Upper lobe of right lung (tissue), 1 donor: ENCODE measurements at regions not wholly inside any gene's neighbourhood (a gene's known extent, or its start where the extent isn't known, plus 50 kb on each side); places are given as distances from the start of the nearest gene placed in this dataset.

Experiments used
- ATAC-seq: fragments of 200-7000 bp; cut with Tn5 transposase; one replicate; pipeline ENCODE4 v1.9.1; 2020; ENCODE audit warnings: mild to moderate bottlenecking, moderate library complexity
- DNase-seq: peaks from one replicate; pipeline ENCODE4 v3.0.0-alpha.2; 2020
- H3K27ac ChIP-seq: fragments of 200-600 bp; one replicate; pipeline ENCODE4 v1.8.0; 2022
- H3K27me3 ChIP-seq: fragments of 200-600 bp; one replicate; pipeline ENCODE4 v1.8.0; 2022; ENCODE audit warnings: mild to moderate bottlenecking
- H3K36me3 ChIP-seq: fragments of 200-600 bp; one replicate; pipeline ENCODE4 v1.8.0; 2022
- H3K4me1 ChIP-seq: fragments of 200-600 bp; one replicate; pipeline ENCODE4 v1.8.0; 2022
- H3K4me3 ChIP-seq: fragments of 200-600 bp; one replicate; pipeline ENCODE4 v1.8.0; 2022; ENCODE audit warnings: mild to moderate bottlenecking
- H3K9me3 ChIP-seq: fragments of 200-600 bp; one replicate; pipeline ENCODE4 v1.8.0; 2022
- intact Hi-C: fragments of 100-400 bp; cut with DNase I; formaldehyde crosslinking; loops from one replicate; pipeline ENCODE4 v1.11.0; 2022
- TF ChIP-seq, protein P1 (sequence below): fragments of 200-600 bp; IDR thresholded peaks from one replicate; pipeline ENCODE4 v1.8.0; 2022; ENCODE audit warnings: antibody characterized with exemption
- donor health status: DM: no; HTN: yes; CAD: no; lungs with severe emphysema.

GRCh38 chr3:71858503-71859122 is 73.7 kb upstream of the PROK2 start:
- TF ChIP-seq, protein P1, sequence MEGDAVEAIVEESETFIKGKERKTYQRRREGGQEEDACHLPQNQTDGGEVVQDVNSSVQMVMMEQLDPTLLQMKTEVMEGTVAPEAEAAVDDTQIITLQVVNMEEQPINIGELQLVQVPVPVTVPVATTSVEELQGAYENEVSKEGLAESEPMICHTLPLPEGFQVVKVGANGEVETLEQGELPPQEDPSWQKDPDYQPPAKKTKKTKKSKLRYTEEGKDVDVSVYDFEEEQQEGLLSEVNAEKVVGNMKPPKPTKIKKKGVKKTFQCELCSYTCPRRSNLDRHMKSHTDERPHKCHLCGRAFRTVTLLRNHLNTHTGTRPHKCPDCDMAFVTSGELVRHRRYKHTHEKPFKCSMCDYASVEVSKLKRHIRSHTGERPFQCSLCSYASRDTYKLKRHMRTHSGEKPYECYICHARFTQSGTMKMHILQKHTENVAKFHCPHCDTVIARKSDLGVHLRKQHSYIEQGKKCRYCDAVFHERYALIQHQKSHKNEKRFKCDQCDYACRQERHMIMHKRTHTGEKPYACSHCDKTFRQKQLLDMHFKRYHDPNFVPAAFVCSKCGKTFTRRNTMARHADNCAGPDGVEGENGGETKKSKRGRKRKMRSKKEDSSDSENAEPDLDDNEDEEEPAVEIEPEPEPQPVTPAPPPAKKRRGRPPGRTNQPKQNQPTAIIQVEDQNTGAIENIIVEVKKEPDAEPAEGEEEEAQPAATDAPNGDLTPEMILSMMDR = no peak
- Histone ChIP-seq H3K9me3 (no peaks in the 10 kb centered on the region), H3K36me3 (no peaks in the 10 kb centered on the region), H3K27ac (no peak overlapping the region), H3K4me3 (no peak overlapping the region), H3K27me3 (no peaks in the 10 kb centered on the region), H3K4me1 (no peaks in the 10 kb centered on the region)
- ATAC-seq = no peak
- DNase-seq = no peak
- intact Hi-C loops = no loop called here

- TF ChIP-seq, protein P1 = no peak
- no peaks in the 10 kb centered on the region for H3K9me3 ChIP-seq
Observed at GRCh38 chr3:71857956-71858355, 73.0 kb upstream of the PROK2 start.

GRCh38 chr3:71854706-71855105 is 69.8 kb upstream of the PROK2 start:
- H3K27ac ChIP-seq = no peak overlapping the region
- no peaks in the 10 kb centered on the region for H3K9me3 ChIP-seq
- TF ChIP-seq, protein P1 = no peak
- no peak overlapping the region for H3K4me3 ChIP-seq
- no peaks in the 10 kb centered on the region for H3K27me3 ChIP-seq
- ATAC-seq = no peak
- intact Hi-C loops = no loop called here
- H3K36me3 ChIP-seq = no peaks in the 10 kb centered on the region
- no peak for DNase-seq
- H3K4me1 ChIP-seq = no peaks in the 10 kb centered on the region

More at GRCh38 chr3:71857956-71858355, 73.0 kb upstream of the PROK2 start:
- DNase-seq = no peak
- Histone ChIP-seq H3K27me3 (no peaks in the 10 kb centered on the region), H3K27ac (no peak overlapping the region), H3K36me3 (no peaks in the 10 kb centered on the region), H3K4me3 (no peak overlapping the region), H3K4me1 (no peaks in the 10 kb centered on the region)
- intact Hi-C loops = no loop called here
- ATAC-seq = no peak

DNA sequence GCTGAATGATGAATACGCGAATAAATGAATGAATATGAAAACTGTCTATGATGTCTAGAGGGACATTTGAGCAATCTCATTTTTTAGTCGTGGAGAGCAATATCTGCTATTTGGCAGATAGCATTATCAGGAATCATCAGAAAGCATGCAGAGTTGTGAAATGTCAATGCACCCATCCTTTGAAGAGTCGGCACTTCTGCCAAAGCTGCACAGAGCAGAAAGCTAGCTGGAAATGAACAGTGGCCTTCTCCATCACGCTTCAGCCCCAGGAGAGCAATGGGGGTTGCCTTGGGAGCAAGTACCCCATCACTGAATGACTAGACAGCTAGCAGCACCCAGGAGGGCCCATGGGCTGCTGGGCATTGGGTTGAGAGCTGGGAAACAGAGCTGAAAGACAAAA is 69.1 kb upstream of the PROK2 start:
- intact Hi-C loops = no loop called here
- DNase-seq (no peak), ATAC-seq (no peak)
- peaks cover 3% of the 10 kb centered on the region for H3K9me3 ChIP-seq
- no peaks in the 10 kb centered on the region for H3K27me3 ChIP-seq
- H3K36me3 ChIP-seq = no peaks in the 10 kb centered on the region
- TF ChIP-seq, protein P1 = no peak
- no peak overlapping the region for H3K27ac ChIP-seq
- H3K4me1 ChIP-seq = no peaks in the 10 kb centered on the region
- H3K4me3 ChIP-seq = no peak overlapping the region

DNA sequence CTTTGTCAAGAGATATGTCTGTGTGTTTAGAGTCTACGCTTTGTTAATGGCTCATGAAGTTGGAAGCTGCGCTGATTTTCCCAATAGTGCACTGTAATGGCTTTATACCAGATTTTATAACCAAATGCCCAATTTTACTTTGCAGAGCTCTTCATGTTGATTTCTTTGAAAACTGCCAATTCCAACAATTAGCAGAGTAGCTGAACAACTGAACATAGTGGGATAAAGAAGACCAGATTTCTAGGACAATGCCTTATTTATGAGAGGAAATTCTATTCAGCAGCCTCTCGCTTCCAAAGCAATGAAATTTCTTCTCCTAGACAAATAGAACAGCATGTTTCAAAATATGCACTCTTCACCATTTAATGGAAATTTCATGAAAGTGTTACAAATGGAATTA is 66.9 kb upstream of the PROK2 start:
- TF ChIP-seq, protein P1 = no peak
- H3K27me3 ChIP-seq = no peaks in the 10 kb centered on the region
- ATAC-seq (no peak), DNase-seq (no peak)
- H3K4me1 ChIP-seq = no peaks in the 10 kb centered on the region
- H3K9me3 ChIP-seq = peaks cover 4% of the 10 kb centered on the region
- H3K36me3 ChIP-seq = no peaks in the 10 kb centered on the region
- no peak overlapping the region for H3K27ac ChIP-seq
- H3K4me3 ChIP-seq = no peak overlapping the region
- intact Hi-C loops = no loop called here

DNA sequence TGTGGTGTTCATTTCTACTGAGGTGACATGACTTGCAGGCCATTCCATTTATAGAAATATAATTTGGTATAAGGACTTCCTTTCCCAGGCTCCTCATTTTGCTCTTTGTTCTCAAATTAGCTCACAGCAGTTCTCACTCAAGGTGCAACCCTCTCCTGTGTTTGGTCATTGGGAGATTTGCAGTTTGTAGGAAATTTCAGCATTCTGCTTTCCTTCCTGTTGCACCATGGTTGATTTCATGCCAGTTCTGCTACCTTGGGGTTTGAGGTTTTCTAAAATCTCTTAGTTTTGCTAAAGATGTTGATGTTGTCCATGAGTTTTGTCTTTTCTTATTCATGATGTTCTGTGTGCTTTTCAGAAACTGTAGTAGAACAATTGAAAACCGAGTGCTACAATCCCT is 65.7 kb upstream of the PROK2 start:
- H3K27ac ChIP-seq = no peak overlapping the region
- no peaks in the 10 kb centered on the region for H3K36me3 ChIP-seq
- no peak for DNase-seq
- intact Hi-C loops = no loop called here
- H3K27me3 ChIP-seq = no peaks in the 10 kb centered on the region
- peaks cover 4% of the 10 kb centered on the region for H3K9me3 ChIP-seq
- H3K4me3 ChIP-seq = no peak overlapping the region
- TF ChIP-seq, protein P1 = no peak
- no peaks in the 10 kb centered on the region for H3K4me1 ChIP-seq
- no peak for ATAC-seq
